Activated CD4-positive, alpha-beta T cell treated with anti-CD3 and anti-CD28 coated beads, Interleukin-2, amount 10 ng/mL, durations not matched to agents 7 days and 5 days (primary cell): ENCODE measurements at regions not wholly inside any gene's neighbourhood (a gene's known extent, or its start where the extent isn't known, plus 50 kb on each side); places are given as distances from the start of the nearest gene placed in this dataset.
"Not testable (repeated sequence)": the region's sequence is repeated elsewhere in the genome, so short reads cannot be mapped to it uniquely, and the experiment has no call there.

ENCODE experiments used
- CTCF ChIA-PET: fragments of 350-600 bp; sonication (Branson Sonifier 250); formaldehyde crosslinking; loops from one replicate; lab custom pipeline; 2021; ENCODE audit warnings: antibody characterized with exemption; lab: Charles Lee
- POLR2A ChIA-PET: fragments of 350-600 bp; sonication (Branson Sonifier 250); formaldehyde crosslinking; loops from one replicate; lab custom pipeline; 2021; ENCODE audit warnings: antibody characterized with exemption; lab: Charles Lee
- DNase-seq: peaks from one replicate; pipeline ENCODE4 v3.0.0-alpha.2; 2020
- H3K27ac Mint-ChIP-seq: one replicate; pipeline ENCODE4 v1.8.0; 2021; ENCODE audit warnings: mild to moderate bottlenecking, moderate library complexity, mixed read lengths
- H3K27me3 Mint-ChIP-seq: one replicate; pipeline ENCODE4 v1.8.0; 2021; ENCODE audit warnings: mixed read lengths
- H3K36me3 Mint-ChIP-seq: one replicate; pipeline ENCODE4 v1.8.0; 2021; ENCODE audit warnings: low read depth, mixed read lengths
- H3K4me1 Mint-ChIP-seq: one replicate; pipeline ENCODE4 v1.8.0; 2021; ENCODE audit warnings: mixed read lengths
- H3K4me3 Mint-ChIP-seq: one replicate; pipeline ENCODE4 v1.8.0; 2021; ENCODE audit warnings: mild to moderate bottlenecking, moderate library complexity, mixed read lengths
- H3K9me3 Mint-ChIP-seq: one replicate; pipeline ENCODE4 v1.8.0; 2021; ENCODE audit warnings: mixed read lengths

GRCh38 chr2:137912371-137912770, 51.9 kb upstream of the HNMT start:
- CTCF ChIA-PET: no interaction called here
- H3K4me1 Mint-ChIP-seq: no peaks in the 10 kb centered on the region
- H3K36me3 Mint-ChIP-seq: no peaks in the 10 kb centered on the region
- no peaks in the 10 kb centered on the region for H3K9me3 Mint-ChIP-seq
- no peak for DNase-seq
- POLR2A ChIA-PET: no interaction called here
- H3K27me3 Mint-ChIP-seq: no peaks in the 10 kb centered on the region
- no peak overlapping the region for H3K4me3 Mint-ChIP-seq
- H3K27ac Mint-ChIP-seq: no peak overlapping the region

- H3K27me3 Mint-ChIP-seq: no peaks in the 10 kb centered on the region
- ChIA-PET CTCF (no interaction called here), POLR2A (no interaction called here)
- H3K27ac Mint-ChIP-seq: no peak overlapping the region
- no peak for DNase-seq
- no peak overlapping the region for H3K4me3 Mint-ChIP-seq
- H3K9me3 Mint-ChIP-seq: no peaks in the 10 kb centered on the region
- no peaks in the 10 kb centered on the region for H3K36me3 Mint-ChIP-seq
- H3K4me1 Mint-ChIP-seq: no peaks in the 10 kb centered on the region
Observed at GRCh38 chr2:137913169-137913568, 51.1 kb upstream of the HNMT start.

GRCh38 chr2:137913648-137914047, 50.6 kb upstream of the HNMT start:
- CTCF ChIA-PET, H3K9me3 Mint-ChIP-seq, H3K27me3 Mint-ChIP-seq, H3K4me1 Mint-ChIP-seq, H3K27ac Mint-ChIP-seq, H3K4me3 Mint-ChIP-seq, POLR2A ChIA-PET, H3K36me3 Mint-ChIP-seq, DNase-seq: not testable (repeated sequence)
